Caco-2 (cell line): ENCODE measurements at regions not wholly inside any gene's neighbourhood (a gene's known extent, or its start where the extent isn't known, plus 50 kb on each side); places are given as distances from the start of the nearest gene placed in this dataset.

Experiments
- BruUV-seq: library from RNA; stranded (reverse); fragments of 400-500 nt; replicated peaks from 2 replicates; lab custom pipeline; 2021; lab: Mats Ljungman, UMichigan
- CTCF ChIA-PET: fragments of 300-600 bp; sonication (Branson Sonifier 250); formaldehyde crosslinking; loops from one replicate; lab custom pipeline; 2022; ENCODE audit warnings: antibody characterized with exemption; lab: Charles Lee
- POLR2A ChIA-PET: fragments of 300-600 bp; sonication (Branson Sonifier 250); formaldehyde crosslinking; loops from one replicate; lab custom pipeline; 2022; ENCODE audit warnings: antibody characterized with exemption; lab: Charles Lee
- DNase-seq, 2 experiments: peaks; one replicate each; pipeline versions ENCODE4 v3.0.0 to v3.0.0-alpha.2; 2020 to 2022
- H3K27me3 ChIP-seq: replicated peaks from 2 replicates; pipeline ENCODE4 v1.6.0; 2011; ENCODE audit warnings: low read length; ENCODE audit not compliant: control insufficient read depth, insufficient read depth
- H3K36me3 ChIP-seq: 2 replicates; pipeline ENCODE4 v1.5.1; 2011; ENCODE audit warnings: low read length; ENCODE audit not compliant: control insufficient read depth, insufficient read depth
- H3K4me1 ChIP-seq: fragments of 250-450 bp; sonication (Bioruptor Pico); 2 replicates; pipeline ENCODE4 v1.5.1; 2020; ENCODE audit warnings: mild to moderate bottlenecking
- H3K4me3 ChIP-seq: 2 replicates; pipeline ENCODE4 v1.5.1; 2011; ENCODE audit warnings: low read depth, mild to moderate bottlenecking, control low read depth, low read length
- H3K9me3 ChIP-seq: fragments of 250-450 bp; sonication (Bioruptor Pico); 2 replicates; pipeline ENCODE4 v1.5.1; 2020; ENCODE audit warnings: mild to moderate bottlenecking, moderate library complexity
- H3K27ac Mint-ChIP-seq: one replicate; pipeline ENCODE4 v1.8.0; 2022; ENCODE audit warnings: mixed read lengths; ENCODE audit not compliant: unreplicated experiment
- H3K27me3 Mint-ChIP-seq: one replicate; pipeline ENCODE4 v1.8.0; 2022; ENCODE audit warnings: mixed read lengths; ENCODE audit not compliant: insufficient read depth, unreplicated experiment
- H3K36me3 Mint-ChIP-seq: one replicate; pipeline ENCODE4 v1.8.0; 2022; ENCODE audit warnings: mild to moderate bottlenecking, mixed read lengths; ENCODE audit not compliant: insufficient read depth, unreplicated experiment
- H3K4me1 Mint-ChIP-seq: one replicate; pipeline ENCODE4 v1.8.0; 2022; ENCODE audit warnings: low read depth, mixed read lengths; ENCODE audit not compliant: unreplicated experiment
- H3K4me3 Mint-ChIP-seq: one replicate; pipeline ENCODE4 v1.8.0; 2022; ENCODE audit warnings: mild to moderate bottlenecking, moderate library complexity, mixed read lengths; ENCODE audit not compliant: unreplicated experiment
- H3K9me3 Mint-ChIP-seq: one replicate; pipeline ENCODE4 v1.8.0; 2022; ENCODE audit warnings: mixed read lengths; ENCODE audit not compliant: unreplicated experiment
- CTCF ChIP-seq, 2 experiments: fragments of 200-600 bp in 1 of 2; IDR thresholded peaks; 1 replicate in 1 of 2; 2 replicates in 1 of 2; pipeline versions ENCODE4 v1.5.1 to v1.8.0; 2011 to 2022; ENCODE audit warnings: antibody characterized with exemption in 1 of 2, control low read depth in 1 of 2, inconsistent platforms in 1 of 2, low read depth in 1 of 2, low read length in 1 of 2, mild to moderate bottlenecking in 1 of 2, moderate library complexity in 1 of 2; ENCODE audit not compliant: insufficient read depth in 1 of 2, severe bottlenecking in 1 of 2, unreplicated experiment in 1 of 2
- intact Hi-C: fragments of 100-400 bp; cut with micrococcal nuclease; formaldehyde crosslinking; loops from one replicate; pipeline ENCODE4 v1.10.0; 2022; ENCODE audit not compliant: unreplicated experiment

DNA sequence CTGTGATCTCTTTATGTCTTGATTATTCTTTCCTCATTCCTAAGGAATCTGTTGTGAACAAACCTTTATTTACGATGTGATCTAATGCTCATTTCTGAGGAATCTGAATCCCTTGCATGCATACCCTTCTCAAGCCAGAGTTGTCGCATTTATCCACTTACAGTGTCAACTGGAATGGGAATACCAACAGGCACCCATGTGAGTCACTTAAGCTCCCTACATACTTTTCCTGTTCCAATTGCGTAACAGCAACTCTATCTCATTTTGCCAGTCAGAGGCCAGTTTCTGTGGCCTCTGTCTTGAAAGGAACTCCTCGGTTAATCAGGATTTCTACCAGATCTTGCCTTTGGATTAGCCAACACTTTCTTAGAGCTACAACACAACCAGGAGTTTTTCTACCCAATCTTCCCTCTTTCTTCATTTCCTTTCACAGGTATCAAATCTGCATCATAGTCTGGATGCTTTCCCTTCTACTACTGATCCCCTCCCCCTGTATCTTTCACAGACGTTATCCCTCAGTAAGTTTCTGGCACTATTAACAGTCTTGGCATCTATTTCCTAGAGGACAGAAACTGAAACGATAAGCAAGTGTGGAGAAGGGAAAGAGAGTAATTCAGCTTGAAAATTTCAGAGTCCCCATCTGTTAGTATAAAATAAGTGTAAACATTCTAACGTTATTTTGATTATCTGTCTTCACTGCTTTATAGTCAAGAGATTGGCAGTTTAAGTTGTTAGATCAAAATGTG lies 66.8 kb upstream of the BCHE start:
- H3K27me3 Mint-ChIP-seq: no peaks in the 10 kb centered on the region
- H3K4me1 ChIP-seq: no peaks in the 10 kb centered on the region

DNA sequence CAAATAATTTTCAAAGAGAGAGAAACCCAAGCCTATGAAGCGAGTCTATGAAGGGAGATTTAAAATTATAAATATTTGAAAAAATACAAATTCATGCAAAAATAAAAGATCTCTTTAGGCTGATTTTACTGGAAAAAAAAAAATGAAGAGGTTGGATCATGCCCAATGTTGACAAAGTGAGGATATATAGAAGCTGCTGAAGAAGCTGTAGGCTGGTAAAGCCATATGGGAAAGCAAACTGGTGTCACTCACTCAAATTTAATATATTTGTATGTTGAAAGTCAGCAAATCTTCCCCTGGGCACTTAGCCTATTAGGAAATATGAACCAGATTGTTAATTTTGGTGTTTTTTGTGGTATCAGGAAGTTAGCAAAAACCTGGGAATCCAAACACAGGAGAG lies 61.8 kb upstream of the BCHE start:
- Mint-ChIP-seq H3K9me3 (no peaks in the 10 kb centered on the region), H3K27me3 (no peaks in the 10 kb centered on the region), H3K4me1 (no peaks in the 10 kb centered on the region), H3K36me3 (no peaks in the 10 kb centered on the region), H3K27ac (no peak overlapping the region), H3K4me3 (no peak overlapping the region)
- intact Hi-C loops: no loop called here
- H3K4me1 ChIP-seq: no peaks in the 10 kb centered on the region
- ChIA-PET POLR2A (no interaction called here), CTCF (no interaction called here)
- H3K27me3 ChIP-seq: no peaks in the 10 kb centered on the region
- no TSS peak for BruUV-seq
- no peaks in the 10 kb centered on the region for H3K36me3 ChIP-seq
- no peak for TF ChIP-seq CTCF (IDR thresholded peaks at IDR 0.05; ENCODE audit: insufficient read depth in 1 of 2, low read depth in 1 of 2, low read length in 1 of 2, severe bottlenecking in 1 of 2, unreplicated experiment in 1 of 2)
- no peaks in the 10 kb centered on the region for H3K9me3 ChIP-seq
- H3K4me3 ChIP-seq: no peak overlapping the region
- no peak for DNase-seq

More for the DNA sequence above, 66.8 kb upstream of the BCHE start:
- Histone ChIP-seq H3K9me3 (no peaks in the 10 kb centered on the region), H3K36me3 (no peaks in the 10 kb centered on the region), H3K4me3 (no peak overlapping the region), H3K27me3 (no peaks in the 10 kb centered on the region)
- ChIA-PET CTCF (no interaction called here), POLR2A (no interaction called here)
- Mint-ChIP-seq H3K9me3 (no peaks in the 10 kb centered on the region), H3K4me3 (no peak overlapping the region), H3K27ac (no peak overlapping the region), H3K4me1 (no peaks in the 10 kb centered on the region), H3K36me3 (no peaks in the 10 kb centered on the region)
- TF ChIP-seq CTCF (IDR thresholded peaks at IDR 0.05; ENCODE audit: insufficient read depth in 1 of 2, low read depth in 1 of 2, low read length in 1 of 2, severe bottlenecking in 1 of 2, unreplicated experiment in 1 of 2): no peak
- no peak for DNase-seq
- intact Hi-C loops: no loop called here
- no TSS peak for BruUV-seq

DNA sequence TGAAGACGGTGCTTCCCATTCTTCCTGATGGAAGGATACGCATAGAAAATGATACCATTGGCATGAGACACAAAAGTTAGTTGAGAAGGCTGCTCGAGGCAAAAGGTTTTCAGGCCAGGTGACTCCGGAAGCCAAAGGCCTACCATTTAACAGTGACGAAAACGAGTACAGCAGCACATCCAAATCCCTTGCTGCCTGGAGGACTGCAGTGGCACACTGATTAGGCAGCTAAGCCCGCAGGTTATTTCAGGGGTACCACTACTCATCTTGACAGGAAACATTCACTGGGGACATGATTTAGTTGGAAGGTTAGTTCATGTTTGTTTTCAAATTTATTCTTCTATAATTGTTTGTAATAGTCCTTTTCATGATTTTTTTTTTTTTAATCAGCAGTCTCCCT lies 59.9 kb upstream of the BCHE start:
- DNase-seq: no peak

More for the DNA sequence above, 59.9 kb upstream of the BCHE start:
- CTCF ChIA-PET: no interaction called here
- no peaks in the 10 kb centered on the region for H3K4me1 Mint-ChIP-seq
- intact Hi-C loops: no loop called here
- H3K27me3 Mint-ChIP-seq: no peaks in the 10 kb centered on the region
- H3K4me1 ChIP-seq: no peaks in the 10 kb centered on the region
- H3K4me3 ChIP-seq: no peak overlapping the region
- no peaks in the 10 kb centered on the region for H3K9me3 ChIP-seq
- no peaks in the 10 kb centered on the region for H3K9me3 Mint-ChIP-seq
- no TSS peak for BruUV-seq
- H3K4me3 Mint-ChIP-seq: no peak overlapping the region
- no peaks in the 10 kb centered on the region for H3K27me3 ChIP-seq
- H3K36me3 ChIP-seq: no peaks in the 10 kb centered on the region
- no peaks in the 10 kb centered on the region for H3K36me3 Mint-ChIP-seq
- POLR2A ChIA-PET: no interaction called here
- no peak for TF ChIP-seq CTCF (IDR thresholded peaks at IDR 0.05; ENCODE audit: insufficient read depth in 1 of 2, low read depth in 1 of 2, low read length in 1 of 2, severe bottlenecking in 1 of 2, unreplicated experiment in 1 of 2)
- no peak overlapping the region for H3K27ac Mint-ChIP-seq
